ENCODE measurements at regions not wholly inside any gene's neighbourhood (a gene's known extent, or its start where the extent isn't known, plus 50 kb on each side); places are given as distances from the start of the nearest gene placed in this dataset.

DNA sequence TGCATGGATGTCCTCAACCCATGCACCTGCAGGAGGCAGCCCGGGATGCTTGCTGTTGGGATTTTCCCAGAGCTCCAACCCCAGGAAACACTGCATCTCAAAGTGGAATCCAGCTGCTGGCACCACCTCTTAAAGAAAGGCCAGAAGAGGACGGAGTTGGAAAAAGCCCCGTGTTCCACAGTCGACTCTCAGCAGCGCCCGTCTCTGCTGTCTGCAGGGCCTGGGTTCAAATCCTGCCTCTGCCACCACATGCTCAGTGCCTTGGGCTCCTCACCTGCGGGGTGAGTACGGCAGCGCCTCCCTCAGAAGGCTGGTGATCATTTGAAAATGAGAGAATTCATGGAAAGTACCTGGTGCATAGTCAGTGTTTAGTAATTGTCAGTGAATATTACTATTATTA is 65.6 kb upstream of the ZNF716 start:
- TF ChIP-seq, protein P1, sequence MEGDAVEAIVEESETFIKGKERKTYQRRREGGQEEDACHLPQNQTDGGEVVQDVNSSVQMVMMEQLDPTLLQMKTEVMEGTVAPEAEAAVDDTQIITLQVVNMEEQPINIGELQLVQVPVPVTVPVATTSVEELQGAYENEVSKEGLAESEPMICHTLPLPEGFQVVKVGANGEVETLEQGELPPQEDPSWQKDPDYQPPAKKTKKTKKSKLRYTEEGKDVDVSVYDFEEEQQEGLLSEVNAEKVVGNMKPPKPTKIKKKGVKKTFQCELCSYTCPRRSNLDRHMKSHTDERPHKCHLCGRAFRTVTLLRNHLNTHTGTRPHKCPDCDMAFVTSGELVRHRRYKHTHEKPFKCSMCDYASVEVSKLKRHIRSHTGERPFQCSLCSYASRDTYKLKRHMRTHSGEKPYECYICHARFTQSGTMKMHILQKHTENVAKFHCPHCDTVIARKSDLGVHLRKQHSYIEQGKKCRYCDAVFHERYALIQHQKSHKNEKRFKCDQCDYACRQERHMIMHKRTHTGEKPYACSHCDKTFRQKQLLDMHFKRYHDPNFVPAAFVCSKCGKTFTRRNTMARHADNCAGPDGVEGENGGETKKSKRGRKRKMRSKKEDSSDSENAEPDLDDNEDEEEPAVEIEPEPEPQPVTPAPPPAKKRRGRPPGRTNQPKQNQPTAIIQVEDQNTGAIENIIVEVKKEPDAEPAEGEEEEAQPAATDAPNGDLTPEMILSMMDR (IDR thresholded peaks at IDR 0.05) = no peak
- TF ChIP-seq FOSL2 (IDR thresholded peaks at IDR 0.05; ENCODE audit: borderline replicate concordance, low read depth) = no peak
- no peak for TF ChIP-seq POLR2AphosphoS5 (IDR thresholded peaks at IDR 0.05; ENCODE audit: low read depth, low read length)
- no peak for TF ChIP-seq JUND (IDR thresholded peaks at IDR 0.05)
- TF ChIP-seq RCOR1 (IDR thresholded peaks at IDR 0.05; ENCODE audit: low read length) = no peak
- TF ChIP-seq MXI1 (IDR thresholded peaks at IDR 0.05; ENCODE audit: low read depth, low read length) = no peak
